ENCODE measurements at regions not wholly inside any gene's neighbourhood (a gene's known extent, or its start where the extent isn't known, plus 50 kb on each side); places are given as distances from the start of the nearest gene placed in this dataset.
A peak's percentile ranks its signal among the peaks of the same experiment; 100 is the strongest.
"Not testable (repeated sequence)": the region's sequence is repeated elsewhere in the genome, so short reads cannot be mapped to it uniquely, and the experiment has no call there.

DNA sequence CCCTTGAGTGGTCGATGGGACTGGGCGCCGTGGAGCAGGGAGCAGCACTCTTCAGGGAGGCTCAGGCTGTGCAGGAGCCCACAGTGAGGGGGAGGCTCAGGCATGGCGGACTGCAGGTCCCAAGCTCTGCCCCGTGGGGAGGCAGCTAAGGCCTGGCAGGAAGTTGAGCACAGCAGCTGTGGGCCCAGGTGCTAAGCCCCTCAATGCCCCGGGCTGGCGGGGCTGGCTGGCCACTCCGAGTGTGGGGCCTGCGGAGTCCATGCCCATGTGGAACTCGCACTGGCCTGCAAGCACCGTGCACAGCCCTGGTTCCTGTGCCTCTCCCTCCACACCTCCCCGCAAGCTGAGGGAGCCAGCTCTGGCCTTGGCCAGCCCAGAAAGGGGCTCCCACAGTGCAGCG is 948.4 kb upstream of the EYS start:
- DNase-seq (ENCODE audit: low spot score) = no peak

DNA sequence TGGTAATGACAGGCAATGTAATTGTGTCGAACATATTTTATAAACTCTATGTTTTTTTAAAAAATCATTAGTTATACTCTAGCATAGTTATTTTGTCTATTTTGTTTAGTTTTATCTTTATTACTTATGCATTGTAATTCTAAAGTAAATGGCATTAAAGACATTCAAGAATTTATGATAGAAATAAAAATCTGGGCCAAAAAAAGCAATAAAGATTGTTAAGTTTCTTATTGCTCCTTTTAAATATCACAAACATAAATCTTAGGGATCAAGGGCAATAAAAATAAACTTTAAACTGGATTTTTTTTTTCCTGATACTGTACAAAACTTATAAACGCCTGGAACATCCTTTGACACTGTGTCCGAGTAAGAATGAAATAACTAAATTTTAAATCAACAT is 931.5 kb upstream of the EYS start:
- DNase-seq (ENCODE audit: low spot score) = no peak

DNA sequence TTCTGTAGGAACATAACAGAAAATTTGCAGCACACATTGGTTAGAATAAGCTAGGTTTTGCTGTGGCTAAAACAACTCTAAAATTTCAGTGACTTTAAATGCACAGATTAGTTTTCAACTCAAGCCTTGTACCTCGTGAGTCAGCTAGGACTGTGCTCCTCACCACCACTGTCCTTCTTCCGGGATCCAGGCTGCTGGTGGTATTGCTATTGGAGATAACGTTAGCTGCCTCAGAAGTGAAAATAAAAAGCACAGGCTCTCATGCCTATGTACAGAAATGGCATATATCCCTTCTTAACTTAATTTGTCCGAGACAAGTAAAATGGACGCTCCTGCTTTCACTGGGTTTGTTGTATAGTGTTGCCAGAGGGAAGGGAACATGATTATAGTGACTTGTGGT is 931.1 kb upstream of the EYS start:
- peak; percentile 48 for DNase-seq (ENCODE audit: low spot score)

DNA sequence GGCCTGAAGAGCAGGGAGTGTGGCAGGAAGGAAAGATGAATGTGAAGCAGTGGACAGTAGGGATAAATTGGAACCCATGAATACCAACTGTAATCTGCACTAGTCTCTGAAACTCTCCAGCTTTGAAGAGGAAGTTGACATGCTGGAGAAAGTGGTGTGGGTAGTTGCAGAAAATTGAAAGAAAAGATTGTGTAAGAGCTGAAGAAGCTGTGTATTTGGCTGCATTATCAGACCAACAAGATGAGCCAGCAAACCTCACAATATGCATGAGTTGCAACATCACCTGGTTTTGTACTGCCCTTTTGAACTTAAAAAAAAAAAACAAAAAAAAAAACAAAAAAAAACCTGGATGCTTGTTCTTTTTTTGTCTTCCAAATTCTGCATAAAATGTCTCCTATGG is 921.9 kb upstream of the EYS start:
- peak; percentile 14 for DNase-seq (ENCODE audit: low spot score)

DNA sequence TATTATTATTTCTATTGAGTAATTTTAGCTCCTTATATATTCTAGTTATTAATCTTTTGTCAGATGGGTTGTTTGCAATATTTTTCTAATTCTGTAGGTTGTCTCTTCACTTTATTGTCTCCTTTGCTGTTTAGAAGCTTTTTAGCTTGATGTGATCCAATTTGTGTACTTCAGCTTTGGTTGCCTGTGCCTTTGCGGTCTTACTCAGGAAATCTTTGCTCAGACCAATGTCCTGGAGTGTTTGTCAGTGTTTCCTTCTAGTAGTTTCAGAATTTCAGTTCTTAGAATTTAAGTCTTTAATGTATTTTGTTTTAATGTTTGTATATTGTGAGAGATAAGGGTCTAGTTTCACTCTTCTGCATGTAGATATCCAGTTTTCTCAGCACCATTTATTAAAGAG is 916.0 kb upstream of the EYS start:
- no peak for DNase-seq (ENCODE audit: low spot score)

DNA sequence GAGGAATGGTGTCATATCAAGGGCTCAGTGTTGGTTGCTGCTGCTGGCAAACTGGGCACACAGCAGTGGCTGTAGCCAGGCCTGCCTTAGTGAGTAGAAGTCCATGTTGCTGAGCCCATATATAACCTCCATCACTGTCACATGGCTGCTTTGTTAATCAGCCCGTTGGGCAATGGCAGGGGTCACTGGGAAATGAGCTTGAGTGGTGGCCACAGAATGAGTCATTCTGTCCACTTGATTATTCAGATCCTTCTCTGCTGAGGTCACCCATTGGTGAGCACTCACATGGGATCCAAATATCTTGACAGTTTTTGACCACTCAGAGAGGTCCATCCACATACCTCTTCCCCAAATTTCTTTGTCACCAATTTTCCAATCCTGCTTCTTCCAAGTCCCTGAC is 898.9 kb upstream of the EYS start:
- peak; percentile 28 for DNase-seq (ENCODE audit: low spot score)

DNA sequence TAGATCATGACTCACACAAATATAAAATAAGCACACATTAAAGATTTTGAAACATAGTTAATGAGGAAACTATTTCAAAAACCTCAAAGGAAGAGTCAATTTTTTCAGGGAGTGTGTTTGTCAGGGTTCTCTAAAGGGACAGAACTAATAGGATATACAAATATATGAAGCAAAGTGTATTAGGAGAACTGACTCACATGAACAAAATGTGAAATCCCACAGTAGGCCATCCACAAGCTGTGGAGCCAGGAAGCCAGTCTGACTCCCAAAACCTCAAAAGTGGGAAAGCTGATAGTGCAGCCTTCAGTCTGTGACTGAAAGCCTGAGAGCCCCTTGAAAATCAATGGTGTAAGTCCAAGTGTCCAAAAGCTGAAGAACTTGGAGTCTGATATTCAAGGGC is 898.0 kb upstream of the EYS start:
- DNase-seq (ENCODE audit: low spot score) = peak; percentile 21

DNA sequence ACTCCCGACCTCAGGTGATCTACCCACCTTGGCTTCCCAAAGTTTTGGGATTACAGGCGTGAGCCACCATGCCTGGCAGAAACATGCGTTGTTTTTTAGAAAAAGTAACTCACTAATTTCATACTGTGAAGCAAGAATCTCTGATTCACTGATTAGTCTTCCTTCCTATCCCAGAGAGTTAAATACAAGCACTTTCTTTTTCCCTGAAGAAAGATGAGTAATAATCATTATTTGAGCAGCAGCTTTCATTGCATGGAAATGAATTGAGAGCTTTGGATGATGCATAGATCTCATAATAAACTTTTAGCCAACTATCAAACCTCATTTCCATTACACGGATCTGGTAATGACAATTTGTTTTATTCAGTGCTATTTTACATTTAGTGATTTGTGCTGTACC is 892.5 kb upstream of the EYS start:
- no peak for DNase-seq (ENCODE audit: low spot score)

DNA sequence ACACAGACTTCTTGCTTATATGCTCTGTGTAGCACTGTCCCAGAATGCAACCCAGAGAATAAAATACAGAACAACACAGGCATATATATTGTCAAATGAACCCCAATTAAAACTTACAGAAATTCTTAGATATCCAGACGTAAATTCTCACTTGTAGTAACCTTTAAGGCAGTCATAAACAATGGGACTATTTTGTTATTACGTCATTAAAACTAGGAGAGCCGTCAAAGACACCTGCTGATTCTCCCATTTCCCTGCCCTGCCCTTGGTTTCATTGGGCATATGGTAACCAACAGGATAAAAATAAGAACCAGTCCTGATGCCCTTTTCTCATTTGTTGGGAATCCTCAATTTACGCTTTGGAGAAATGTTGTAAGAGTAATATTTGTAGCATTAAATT is 871.3 kb upstream of the EYS start:
- no peak for DNase-seq (ENCODE audit: low spot score)

DNA sequence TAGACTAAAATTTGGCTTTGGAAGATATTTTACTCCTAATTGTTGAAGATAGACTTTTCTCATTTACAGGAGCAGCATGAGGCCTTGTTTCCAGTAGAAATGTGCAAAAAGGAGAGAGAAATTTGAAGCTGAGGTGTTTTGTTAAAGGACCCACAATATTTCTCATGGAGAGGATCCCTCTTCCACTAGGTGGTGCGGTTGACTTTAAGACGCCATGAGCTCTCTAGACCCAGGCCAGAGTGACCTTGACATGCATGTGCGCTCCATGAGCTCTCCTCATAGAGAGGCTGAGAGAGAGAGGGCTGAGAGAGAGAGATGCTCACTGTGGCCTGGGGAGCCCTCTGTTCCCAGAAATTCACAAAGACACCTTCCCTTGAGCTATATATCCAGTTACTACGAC is 861.2 kb upstream of the EYS start:
- DNase-seq (ENCODE audit: low spot score) = peak; percentile 10

DNA sequence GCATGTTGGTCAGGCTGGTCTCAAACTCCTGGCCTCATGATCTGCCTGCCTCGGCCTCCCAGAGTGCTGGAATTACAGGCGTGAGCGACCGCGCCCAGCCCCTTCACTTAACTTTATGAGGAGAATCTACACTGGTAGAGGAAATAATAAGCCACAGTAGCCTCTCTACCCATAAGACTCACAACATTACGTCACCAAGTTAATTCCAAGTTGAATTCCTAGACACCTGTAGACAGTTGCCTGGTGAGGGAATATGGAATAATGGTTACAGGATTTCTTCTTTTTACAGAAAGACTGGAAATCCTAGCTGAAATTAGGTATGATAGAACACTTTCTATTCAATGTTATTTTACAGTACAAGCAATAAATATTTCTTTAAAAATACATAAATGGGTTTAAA is 854.5 kb upstream of the EYS start:
- no peak for DNase-seq (ENCODE audit: low spot score)

DNA sequence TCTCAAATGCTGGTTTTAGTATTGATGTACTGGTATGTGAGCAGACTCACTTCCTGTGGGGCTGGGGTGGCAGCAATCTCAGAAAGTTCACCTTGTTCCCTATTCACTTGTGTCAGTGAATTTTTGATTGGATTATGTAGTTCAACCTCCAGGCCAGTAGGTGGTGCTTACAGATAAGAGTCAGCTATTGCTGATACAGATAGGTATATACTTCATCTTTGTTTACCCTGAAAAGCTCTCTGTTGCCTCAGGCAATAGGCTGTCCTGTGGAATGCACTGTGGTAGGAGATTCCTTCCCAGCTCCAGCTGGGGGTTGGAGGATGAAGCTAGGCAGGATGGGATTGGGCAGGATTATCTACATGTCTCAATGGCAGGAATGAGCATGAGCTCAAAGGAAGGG is 851.2 kb upstream of the EYS start:
- peak; percentile 49 for DNase-seq (ENCODE audit: low spot score)

DNA sequence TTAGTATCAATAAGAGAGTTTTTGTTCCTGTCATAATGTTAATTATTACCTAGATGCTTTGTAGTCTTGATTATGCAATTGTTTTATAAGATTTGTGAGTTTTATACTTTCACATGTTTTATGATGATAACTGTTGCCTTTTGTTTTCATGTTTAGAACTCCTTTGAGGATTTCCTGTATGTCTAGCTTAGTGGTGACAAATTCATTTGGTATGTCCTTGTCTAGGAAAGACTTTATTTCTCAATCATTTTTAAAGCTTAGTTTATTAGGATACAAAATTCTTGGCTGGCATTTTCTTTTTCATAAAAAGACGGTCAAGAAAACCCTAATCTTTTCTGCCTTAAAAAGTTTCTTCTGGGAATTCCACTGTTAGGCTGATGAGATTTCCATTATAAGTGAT is 849.9 kb upstream of the EYS start:
- DNase-seq (ENCODE audit: low spot score) = no peak

DNA sequence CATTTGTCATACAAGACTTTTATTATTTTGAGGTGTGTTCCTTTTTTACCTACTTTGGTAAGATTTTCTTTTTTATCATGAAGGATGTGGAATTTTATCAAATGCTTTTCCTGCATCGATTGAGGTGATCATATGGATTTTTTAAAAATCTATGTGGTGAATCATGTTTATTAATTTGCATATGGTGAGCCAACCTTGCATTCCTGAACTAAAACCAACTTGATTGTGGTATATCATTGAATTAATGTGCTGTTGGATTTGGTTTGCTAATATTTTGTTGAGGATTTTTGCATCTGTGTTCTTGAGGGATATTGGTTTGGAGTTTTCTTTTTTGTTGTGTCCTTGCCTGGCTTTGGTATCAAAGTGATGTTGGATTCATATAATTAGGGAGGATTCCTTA is 848.1 kb upstream of the EYS start:
- no peak for DNase-seq (ENCODE audit: low spot score)

DNA sequence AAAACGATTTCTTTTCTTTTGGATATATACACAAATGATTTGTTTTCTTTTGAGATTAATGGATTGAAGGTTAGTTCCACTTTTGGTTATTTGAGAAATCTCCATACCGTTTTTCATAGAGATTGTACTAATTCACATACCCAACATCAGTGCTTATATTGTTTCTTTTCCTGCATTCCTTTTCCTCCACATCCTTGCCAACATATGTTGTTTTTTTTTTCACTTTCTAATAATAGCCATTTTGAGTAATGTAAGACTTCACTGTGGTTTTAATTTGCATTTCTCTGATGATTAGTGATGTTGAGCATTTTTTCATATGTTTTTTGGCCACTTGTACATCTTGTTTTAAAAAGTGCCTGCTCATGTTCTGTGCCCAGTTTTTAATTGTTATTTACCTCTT is 846.4 kb upstream of the EYS start:
- no peak for DNase-seq (ENCODE audit: low spot score)

DNA sequence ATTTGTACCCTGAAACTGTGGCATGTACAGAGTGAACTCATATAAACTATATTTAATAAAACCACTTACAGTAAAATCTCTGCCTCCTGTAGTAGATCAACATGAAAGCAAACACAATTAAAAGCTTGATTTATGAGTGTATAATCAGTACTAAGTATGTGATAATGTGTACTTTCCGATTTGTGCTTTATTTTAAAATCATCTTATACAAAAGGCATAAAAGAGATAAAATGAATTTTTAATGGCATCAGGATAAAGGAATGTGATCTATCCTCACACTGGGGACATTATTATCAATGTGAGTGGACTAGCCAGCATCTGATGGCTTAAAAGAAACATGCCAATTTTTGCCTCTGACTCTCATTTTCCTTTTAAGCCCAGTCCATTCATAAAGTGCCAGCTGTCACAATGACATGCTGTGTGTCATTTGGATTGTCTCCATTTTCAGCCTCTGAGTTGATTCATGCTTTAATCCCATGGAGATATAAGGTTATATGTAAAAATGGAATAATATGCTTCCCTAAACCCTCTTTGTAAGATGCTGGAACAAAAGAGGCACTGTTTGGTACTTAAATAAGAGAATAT is 831.6 kb upstream of the EYS start:
- no peak for DNase-seq (ENCODE audit: low spot score)

DNA sequence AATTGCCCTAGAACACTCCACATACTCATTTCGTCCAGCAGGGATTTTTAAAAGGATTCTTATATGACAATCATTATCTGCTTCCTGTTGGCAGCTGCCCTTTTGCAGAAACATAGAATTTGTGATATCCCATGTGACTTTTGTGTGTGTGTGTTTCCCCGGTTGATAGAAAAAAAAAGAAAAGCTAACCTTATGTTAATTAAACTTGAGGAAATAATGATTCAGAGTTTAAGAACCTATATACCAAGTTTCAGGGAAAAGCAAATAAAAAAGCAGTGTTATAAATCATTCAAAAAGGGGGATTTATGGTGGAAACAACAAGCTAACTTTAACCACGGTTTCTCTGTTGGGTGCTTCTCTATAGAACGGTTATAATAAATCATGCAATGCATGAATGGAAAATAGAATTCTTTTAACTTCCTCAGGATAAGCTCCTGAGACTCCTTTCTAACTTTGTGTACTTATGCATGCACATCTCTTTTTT is 826.9 kb upstream of the EYS start:
- no peak for DNase-seq (ENCODE audit: low spot score)

DNA sequence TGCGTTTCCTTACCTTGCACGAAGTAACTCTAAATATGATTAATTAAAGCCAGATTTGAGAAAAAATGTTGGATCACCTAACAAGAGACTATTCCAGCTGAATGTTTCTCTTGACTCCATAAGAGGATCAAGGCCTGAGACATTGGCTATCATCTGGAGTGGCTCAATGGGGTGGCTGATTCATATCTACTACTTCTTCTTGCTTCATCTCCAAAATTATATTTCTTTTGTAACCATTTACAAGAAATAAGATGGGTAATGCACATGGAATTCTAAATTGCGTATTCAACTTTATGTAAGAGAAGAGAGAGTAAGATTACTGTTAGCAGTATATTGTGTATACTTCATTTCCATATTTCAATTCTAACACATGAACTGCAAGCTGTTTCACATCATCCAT is 819.0 kb upstream of the EYS start:
- no peak for DNase-seq (ENCODE audit: low spot score)

DNA sequence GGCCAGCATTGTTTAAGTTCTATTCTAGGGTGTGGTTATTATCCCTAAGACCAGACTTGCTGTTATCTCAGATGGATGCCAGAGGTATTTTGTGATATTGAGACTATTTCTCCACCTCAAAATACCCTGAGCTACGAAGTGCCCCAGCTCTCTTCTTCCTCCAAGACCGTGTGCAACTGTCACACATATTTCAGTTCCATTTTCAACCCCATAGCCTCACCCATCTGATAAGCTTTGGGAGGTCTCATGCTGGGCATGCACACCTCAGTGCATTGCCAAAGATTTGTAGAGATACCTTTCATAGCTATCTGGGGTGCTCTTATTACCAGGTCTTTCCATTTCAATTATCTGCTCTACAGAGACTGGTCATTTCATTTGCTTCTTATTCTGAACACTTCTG is 815.8 kb upstream of the EYS start:
- no peak for DNase-seq (ENCODE audit: low spot score)

DNA sequence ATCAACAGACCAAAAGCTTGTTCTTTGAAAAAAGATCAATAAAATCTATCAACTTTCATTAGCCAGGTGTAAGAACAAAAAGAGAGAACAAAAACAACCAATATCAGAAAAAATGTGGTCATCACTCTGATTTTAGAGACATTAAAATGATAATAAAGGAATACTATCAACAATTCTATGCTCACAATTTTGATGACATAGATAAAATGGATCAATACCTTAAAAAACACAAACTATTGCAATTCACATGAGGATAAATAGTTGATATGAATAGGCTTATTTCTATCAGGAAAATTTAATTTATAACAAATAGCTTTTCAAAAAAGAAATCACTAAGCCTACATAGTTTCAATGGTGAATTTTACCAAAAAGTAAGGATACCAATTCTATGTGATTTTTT is 809.4 kb upstream of the EYS start:
- DNase-seq (ENCODE audit: low spot score) = no peak

DNA sequence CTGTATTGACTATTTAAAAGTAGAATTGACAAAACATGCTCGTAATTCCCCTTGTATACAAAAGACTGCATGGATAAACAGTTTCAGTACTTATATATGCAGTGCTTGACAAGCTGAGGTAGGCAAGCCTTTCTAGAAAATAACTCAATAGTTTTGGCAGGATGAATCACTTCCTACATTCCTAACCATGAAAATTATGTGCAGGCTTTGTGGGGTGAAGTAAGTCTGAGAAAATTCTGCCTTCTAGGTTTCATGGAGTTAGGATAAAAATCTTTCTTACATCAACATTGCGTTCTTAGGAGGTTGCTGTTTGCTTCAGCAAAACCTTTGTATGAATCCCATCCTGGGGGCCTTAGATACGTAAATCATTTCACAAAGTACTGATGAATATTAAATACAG is 801.4 kb upstream of the EYS start:
- DNase-seq (ENCODE audit: low spot score) = peak; percentile 54

DNA sequence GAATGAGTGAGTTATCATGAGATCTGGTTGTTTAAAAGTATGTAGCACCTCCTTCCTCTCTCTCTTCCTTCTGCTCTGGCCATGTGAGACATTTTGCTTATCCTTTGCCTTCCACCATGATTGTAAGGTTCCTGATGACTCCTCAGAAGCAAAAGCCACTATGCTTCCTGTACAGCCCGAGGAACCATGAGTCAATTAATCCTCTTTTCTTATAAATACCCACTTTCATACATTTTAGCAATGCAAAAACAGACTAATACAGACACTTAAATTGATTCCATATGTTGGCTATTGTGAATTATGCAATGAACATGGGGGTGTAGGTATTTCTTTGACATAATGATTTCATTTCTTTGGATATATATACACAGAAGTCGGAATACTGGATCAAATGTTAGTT is 792.8 kb upstream of the EYS start:
- no peak for DNase-seq (ENCODE audit: low spot score)

DNA sequence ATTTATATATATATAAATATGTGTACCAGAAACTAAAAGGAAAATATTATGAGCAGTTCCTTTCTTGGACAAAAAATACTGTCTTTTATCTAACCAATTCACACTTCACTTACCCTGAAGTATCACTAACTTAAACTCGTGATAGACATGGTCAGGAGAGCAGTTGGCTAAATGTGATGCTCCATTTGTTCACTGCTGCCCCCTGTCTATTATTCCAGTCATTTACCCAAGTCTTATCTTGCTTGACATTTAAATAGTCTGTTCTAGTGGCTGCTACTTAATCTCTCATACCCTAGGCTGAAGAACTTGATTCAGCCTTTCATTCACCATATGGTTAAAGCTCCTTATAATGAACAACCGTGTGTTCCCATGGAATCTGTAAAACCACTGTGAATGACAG is 789.6 kb upstream of the EYS start:
- DNase-seq (ENCODE audit: low spot score) = peak; percentile 63

DNA sequence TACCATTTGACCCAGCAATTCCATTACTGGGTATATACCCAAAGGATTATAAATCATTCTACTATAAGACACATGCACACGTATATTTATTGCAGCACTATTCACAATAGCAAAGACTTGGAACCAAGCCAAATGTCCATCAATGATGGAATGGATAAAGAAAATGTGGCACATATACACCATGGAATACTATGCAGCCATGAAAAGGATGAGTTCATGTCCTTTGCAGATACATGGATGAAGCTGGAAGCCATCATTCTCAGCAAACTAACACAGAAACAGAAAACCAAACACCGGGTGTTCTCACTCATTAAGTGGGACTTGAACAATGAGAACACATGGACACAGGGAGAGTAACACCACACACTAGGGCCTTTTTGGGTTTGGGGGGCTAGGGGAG is 787.6 kb upstream of the EYS start:
- DNase-seq (ENCODE audit: low spot score) = not testable (repeated sequence)

Measured in H4 (cell line).